K562 (cell line): ENCODE measurements at regions not wholly inside any gene's neighbourhood (a gene's known extent, or its start where the extent isn't known, plus 50 kb on each side); places are given as distances from the start of the nearest gene placed in this dataset.
"Not testable (repeated sequence)": the region's sequence is repeated elsewhere in the genome, so short reads cannot be mapped to it uniquely, and the experiment has no call there.

Experiments used
- ATAC-seq: fragments of 200-7000 bp; cut with Tn5 transposase; 3 replicates; pipeline ENCODE4 v1.9.1; 2020; ENCODE audit warnings: moderate library complexity
- BruUV-seq: library from RNA; stranded (reverse); fragments of 400-500 nt; replicated peaks from 2 replicates; lab custom pipeline; 2021; lab: Mats Ljungman, UMichigan
- CTCF ChIA-PET: fragments of 300-600 bp; formaldehyde crosslinking; extraction: SDS; loops from one replicate; lab custom pipeline; 2021; ENCODE audit warnings: low intra/inter-chr PET ratio; lab: Yijun Ruan, JAX
- POLR2A ChIA-PET: fragments of 300-600, 350-650 bp; sonication (Branson Sonifier 250); formaldehyde crosslinking; extraction: SDS; loops from one replicate; lab custom pipeline; 2021; ENCODE audit warnings: antibody characterized with exemption, inconsistent platforms; lab: Yijun Ruan, JAX
- DNase-seq, 4 experiments: peaks; one replicate each; pipeline versions ENCODE4 v3.0.0 to v3.0.0-alpha.2; 2011 to 2018; ENCODE audit warnings: low spot score in 3 of 4, mixed read lengths in 3 of 4; ENCODE audit errors: extremely low read depth in 1 of 4
- FAIRE-seq: peaks from 2 replicates; lab custom pipeline; 2011; peaks lifted over from hg19 to GRCh38; lab: Jason Lieb, UNC
- H2AFZ ChIP-seq: 2 replicates; pipeline ENCODE4 v1.6.0; 2011; ENCODE audit warnings: low read depth, low read length, control low read depth, inconsistent platforms
- H3K27ac ChIP-seq: fragments of 200-600 bp; 3 replicates; pipeline ENCODE4 v1.8.0; 2011; ENCODE audit warnings: low read depth, mild to moderate bottlenecking, control low read depth, inconsistent platforms, low read length, moderate library complexity, mixed read lengths; ENCODE audit errors: extremely low read depth
- H3K27me3 ChIP-seq, 2 experiments: fragments of 300-600 bp in 1 of 2; 2 replicates in 1 of 2; 3 replicates in 1 of 2; pipeline versions ENCODE4 v1.6.0 to v1.8.0; 2011; ENCODE audit warnings: inconsistent platforms in 2 of 2, low read length in 2 of 2, mild to moderate bottlenecking in 1 of 2, mixed read lengths in 1 of 2, moderate library complexity in 1 of 2; ENCODE audit not compliant: control insufficient read depth in 2 of 2, insufficient read depth in 2 of 2
- H3K36me3 ChIP-seq: fragments of 300-600 bp; 3 replicates; pipeline ENCODE4 v1.8.0; 2011; ENCODE audit warnings: mild to moderate bottlenecking, low read length, inconsistent platforms; ENCODE audit not compliant: control insufficient read depth, insufficient read depth
- H3K4me1 ChIP-seq, 2 experiments: fragments of 200-600 bp in 1 of 2; replicated peaks in 1 of 2; 2 replicates in 1 of 2; 3 replicates in 1 of 2; pipeline versions ENCODE4 v1.5.1 to v1.8.0; 2011; ENCODE audit warnings: inconsistent platforms in 2 of 2, low read length in 2 of 2, mild to moderate bottlenecking in 1 of 2, mixed read lengths in 1 of 2, moderate library complexity in 1 of 2; ENCODE audit not compliant: control insufficient read depth in 2 of 2, insufficient read depth in 2 of 2
- H3K4me2 ChIP-seq: 2 replicates; pipeline ENCODE4 v1.6.1; 2011; ENCODE audit warnings: low read length, control low read depth, inconsistent platforms, mixed read lengths; ENCODE audit not compliant: insufficient read depth
- H3K4me3 ChIP-seq: fragments of 200-600 bp; sonication (generic), shearing (Covaris generic); 2 replicates; pipeline ENCODE4 v1.5.1; 2016; ENCODE audit warnings: control low read depth, inconsistent platforms
- H3K79me2 ChIP-seq: fragments of 200-600 bp; 3 replicates; pipeline ENCODE4 v1.8.0; 2011; ENCODE audit warnings: low read length, inconsistent platforms; ENCODE audit not compliant: control insufficient read depth, insufficient read depth
- H3K9ac ChIP-seq, 2 experiments: 2 replicates each; pipeline versions ENCODE4 v1.6.0 to v1.6.1; 2011; ENCODE audit warnings: low read depth in 2 of 2, low read length in 2 of 2, control low read depth in 1 of 2, inconsistent platforms in 1 of 2, mild to moderate bottlenecking in 1 of 2, mixed read lengths in 1 of 2; ENCODE audit not compliant: insufficient read depth in 1 of 2
- H3K9me1 ChIP-seq: one replicate; pipeline ENCODE4 v1.6.0; 2011; ENCODE audit warnings: inconsistent platforms, mild to moderate bottlenecking, low read length, moderate library complexity; ENCODE audit not compliant: control insufficient read depth, insufficient read depth
- H3K9me3 ChIP-seq: replicated peaks from 2 replicates; pipeline ENCODE4 v1.5.1; 2011; ENCODE audit warnings: low read depth, low read length, inconsistent platforms; ENCODE audit not compliant: control insufficient read depth, insufficient read depth
- H4K20me1 ChIP-seq: replicated peaks from 2 replicates; pipeline ENCODE4 v1.6.1; 2011; ENCODE audit warnings: low read length, inconsistent platforms, mixed read lengths; ENCODE audit not compliant: control insufficient read depth, insufficient read depth
- ARID1B ChIP-seq: fragments of 450-650 bp; IDR thresholded peaks from 2 replicates; pipeline ENCODE4 v1.6.1; 2016; ENCODE audit warnings: antibody characterized with exemption, mild to moderate bottlenecking, inconsistent platforms
- FOXM1 ChIP-seq, 2 experiments: fragments of 450-650 bp in 1 of 2; sonication (generic) in 1 of 2; formaldehyde crosslinking in 1 of 2; IDR thresholded peaks; 2 replicates each; pipeline versions ENCODE4 v1.6.1 to v1.9.0; 2017 to 2022; ENCODE audit warnings: low read depth in 2 of 2, mild to moderate bottlenecking in 2 of 2, missing genetic modification reagents in 1 of 2, moderate library complexity in 1 of 2
- HMBOX1 ChIP-seq: sonication (generic); IDR thresholded peaks from 2 replicates; pipeline ENCODE4 v1.6.1; 2016
- USF1 ChIP-seq: sonication (generic); formaldehyde crosslinking; IDR thresholded peaks from 2 replicates; pipeline ENCODE4 v1.9.0; 2022; ENCODE audit warnings: mild to moderate bottlenecking, missing genetic modification reagents
- ZNF766 ChIP-seq: fragments of 200-800 bp; sonication (Bioruptor generic); conservative IDR thresholded peaks from 2 replicates; pipeline ENCODE4 v1.6.1; 2016; ENCODE audit warnings: missing genetic modification characterization, missing compliant biosample characterization
- WGBS: fragments of 100-300 bp; shearing (Covaris generic); methylation state at CpG from one replicate; pipeline ENCODE4 v1.1.6; 2016; ENCODE audit warnings: low coverage, mixed read lengths; ENCODE audit not compliant: insufficient coverage; ENCODE audit errors: missing lambda C conversion rate; 5-methylcytosine and 5-hydroxymethylcytosine counted together
- in situ Hi-C: fragments of 300-500 bp; cut with MboI; formaldehyde crosslinking; loops from 4 replicates; pipeline ENCODE4 v1.15.0; 2018; ENCODE audit warnings: inconsistent platforms, mixed read lengths
- intact Hi-C: fragments of 100-400 bp; cut with micrococcal nuclease; formaldehyde crosslinking; loops from 2 replicates; pipeline ENCODE4 v1.14.2; 2022

GRCh38 chr7:29749701-29750321 lies 56.5 kb upstream of the WIPF3 start (continued):
- peak; percentile 82 for TF ChIP-seq HMBOX1
- TF ChIP-seq ARID1B: peak; percentile 92
- TF ChIP-seq USF1 (CRISPR knock-in tag): peak; percentile 17; the same call in 1 of the 2 replicates
- TF ChIP-seq ZNF766: peak; percentile 93
- peak; percentile 35; the same call in 1 of the 2 replicates for TF ChIP-seq FOXM1 (IDR thresholded peaks at IDR 0.05; ENCODE audit: low read depth)
- TF ChIP-seq FOXM1 (CRISPR knock-in tag; IDR thresholded peaks at IDR 0.05; ENCODE audit: low read depth): no peak

GRCh38 chr7:29750373-29750940 lies 55.9 kb upstream of the WIPF3 start:
- peaks cover 6 to 15% of the 10 kb centered on the region in 2 experiments; a peak in 2 of 5 replicates for H3K4me1 ChIP-seq
- H3K4me2 ChIP-seq, BruUV-seq, H3K27ac ChIP-seq, H3K9me1 ChIP-seq, H2AFZ ChIP-seq, H3K4me3 ChIP-seq, CTCF ChIA-PET, H3K27me3 ChIP-seq, H3K9me3 ChIP-seq, H3K9ac ChIP-seq, FAIRE-seq, H3K79me2 ChIP-seq, H3K36me3 ChIP-seq, DNase-seq, H4K20me1 ChIP-seq, intact Hi-C loops: not testable (repeated sequence)
- peak; percentile 16 for ATAC-seq
- 31% methylated on average over 4 of the region's 4 CpGs for WGBS
- in situ Hi-C loops: loop anchor here (10.0 kb wide), 1 partner anchor 304 kb away; no protein-coding TSS in a partner anchor
- POLR2A ChIA-PET: interaction anchor here (1.2 kb wide), 1 partner anchor 62 kb away, joined by 3 read pairs; no protein-coding TSS in a partner anchor
